GM13976 (cell line): ENCODE measurements at regions not wholly inside any gene's neighbourhood (a gene's known extent, or its start where the extent isn't known, plus 50 kb on each side); places are given as distances from the start of the nearest gene placed in this dataset.

Source experiments
- DNase-seq: peaks from one replicate; pipeline ENCODE4 v3.0.0; 2012; ENCODE audit warnings: low spot score
- in situ Hi-C: fragments of 300-500 bp; cut with MboI; formaldehyde crosslinking; loops from one replicate; pipeline ENCODE4 v1.12.0; 2022; ENCODE audit warnings: low sequenced_read_pairs, mixed read lengths, inconsistent platforms; ENCODE audit not compliant: unreplicated experiment
- TF ChIP-seq, protein P1 (sequence below): IDR thresholded peaks from 2 replicates; pipeline ENCODE4 v1.5.1; 2012; ENCODE audit warnings: borderline replicate concordance, mild to moderate bottlenecking; ENCODE audit not compliant: insufficient read depth; ENCODE audit errors: extremely low read depth, missing control alignments, control extremely low read depth

DNA sequence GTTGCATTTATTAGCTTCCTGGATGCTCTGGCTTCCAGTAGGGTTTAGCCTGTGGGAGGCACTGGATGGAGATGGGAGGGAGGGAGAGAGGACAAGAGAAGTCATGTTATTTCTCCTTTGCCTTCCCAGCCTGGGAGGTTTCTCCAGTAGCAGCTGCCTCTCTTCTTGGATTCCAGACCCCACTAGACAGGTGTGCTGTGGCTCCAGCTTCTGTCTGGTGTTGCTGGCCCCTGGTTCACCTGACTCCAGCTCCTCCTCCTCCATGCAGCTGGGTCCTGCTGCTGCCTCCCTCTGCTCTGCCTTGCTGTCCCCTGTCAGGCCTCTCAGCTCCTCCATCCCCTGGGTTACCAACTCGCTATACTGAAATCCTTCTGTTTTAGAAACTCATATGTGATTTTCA, 188.9 kb upstream of the TNP1 start:
- in situ Hi-C loops, result no loop called here
- no peak for DNase-seq
- TF ChIP-seq, protein P1, sequence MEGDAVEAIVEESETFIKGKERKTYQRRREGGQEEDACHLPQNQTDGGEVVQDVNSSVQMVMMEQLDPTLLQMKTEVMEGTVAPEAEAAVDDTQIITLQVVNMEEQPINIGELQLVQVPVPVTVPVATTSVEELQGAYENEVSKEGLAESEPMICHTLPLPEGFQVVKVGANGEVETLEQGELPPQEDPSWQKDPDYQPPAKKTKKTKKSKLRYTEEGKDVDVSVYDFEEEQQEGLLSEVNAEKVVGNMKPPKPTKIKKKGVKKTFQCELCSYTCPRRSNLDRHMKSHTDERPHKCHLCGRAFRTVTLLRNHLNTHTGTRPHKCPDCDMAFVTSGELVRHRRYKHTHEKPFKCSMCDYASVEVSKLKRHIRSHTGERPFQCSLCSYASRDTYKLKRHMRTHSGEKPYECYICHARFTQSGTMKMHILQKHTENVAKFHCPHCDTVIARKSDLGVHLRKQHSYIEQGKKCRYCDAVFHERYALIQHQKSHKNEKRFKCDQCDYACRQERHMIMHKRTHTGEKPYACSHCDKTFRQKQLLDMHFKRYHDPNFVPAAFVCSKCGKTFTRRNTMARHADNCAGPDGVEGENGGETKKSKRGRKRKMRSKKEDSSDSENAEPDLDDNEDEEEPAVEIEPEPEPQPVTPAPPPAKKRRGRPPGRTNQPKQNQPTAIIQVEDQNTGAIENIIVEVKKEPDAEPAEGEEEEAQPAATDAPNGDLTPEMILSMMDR, result no peak

DNA sequence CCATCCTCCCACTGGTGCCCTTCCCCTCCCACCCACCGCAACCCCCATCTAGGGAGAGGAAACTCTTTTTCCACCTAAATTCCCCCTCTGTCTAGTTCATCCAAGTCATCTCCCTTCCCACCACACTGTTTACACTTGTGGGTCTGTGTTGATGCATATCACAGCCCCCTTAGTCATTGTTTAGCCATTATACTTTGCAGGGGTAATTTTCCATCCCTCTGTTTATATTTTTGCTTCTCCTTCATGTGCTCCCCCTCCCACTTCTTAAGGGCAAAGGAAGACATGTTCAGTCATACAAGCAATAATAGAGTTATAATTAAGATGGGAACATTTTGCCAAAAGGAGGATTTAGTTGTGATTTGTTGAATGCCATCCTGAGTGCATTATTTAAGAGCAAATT, 187.8 kb upstream of the TNP1 start:
- no peak for DNase-seq
- in situ Hi-C loops, result no loop called here
- TF ChIP-seq, protein P1, result no peak

DNA sequence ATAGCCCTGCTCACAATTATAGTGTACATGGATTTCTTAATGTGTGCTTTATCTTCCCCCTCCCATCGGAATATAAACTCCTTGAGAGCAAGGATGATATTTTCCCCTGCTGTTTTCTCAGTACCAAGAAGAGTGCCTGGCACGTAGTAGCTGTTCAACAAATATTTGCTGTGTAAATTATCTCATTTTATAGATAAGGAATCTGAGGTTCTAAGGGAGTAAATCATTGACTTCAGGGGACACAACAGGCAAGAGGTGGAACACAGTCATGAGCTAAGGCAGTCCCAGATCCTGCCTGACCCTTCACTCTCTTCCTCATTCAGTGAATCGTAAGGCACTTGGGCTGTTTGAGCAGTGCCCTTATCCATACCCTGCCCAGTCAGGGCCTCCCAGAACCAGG, 187.3 kb upstream of the TNP1 start:
- in situ Hi-C loops, result no loop called here
- TF ChIP-seq, protein P1, result no peak
- no peak for DNase-seq

DNA sequence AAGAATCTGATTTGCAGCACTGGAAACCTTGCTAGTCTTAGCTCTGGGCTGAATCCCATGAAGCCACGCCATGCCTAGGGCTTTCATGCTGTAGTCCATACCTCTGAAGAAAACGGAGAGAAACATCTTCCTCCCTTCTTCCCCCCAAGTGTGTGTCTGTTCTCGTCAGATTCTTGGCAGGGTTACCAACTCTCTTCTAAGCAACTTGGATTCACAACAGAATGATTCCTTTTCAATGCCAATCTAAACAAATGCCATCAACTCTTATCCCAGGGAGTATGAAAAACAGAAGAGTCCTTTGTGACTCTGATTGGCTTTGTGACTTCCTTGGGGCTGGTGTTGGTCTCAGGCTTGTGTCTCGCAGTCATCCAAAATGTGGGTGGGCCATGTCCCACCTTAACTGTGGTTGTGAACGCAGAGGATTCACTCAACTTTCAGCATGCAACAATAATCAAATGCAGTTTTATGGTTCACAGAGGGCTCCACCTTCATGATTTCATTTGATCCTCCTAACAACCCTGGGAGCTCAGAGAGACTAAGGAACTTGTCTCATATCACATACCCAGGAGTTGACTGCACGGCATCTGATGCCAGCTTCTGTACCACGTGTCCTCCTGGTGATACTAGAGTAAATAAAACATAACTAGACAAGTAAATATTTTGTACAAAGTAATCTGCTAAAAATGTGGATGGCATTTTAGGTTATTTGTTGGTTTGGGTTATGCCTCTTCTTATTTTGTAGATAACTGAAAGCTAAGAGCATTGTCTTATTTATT, 186.0 kb upstream of the TNP1 start:
- TF ChIP-seq, protein P1, result no peak
- no peak for DNase-seq
- in situ Hi-C loops, result no loop called here

DNA sequence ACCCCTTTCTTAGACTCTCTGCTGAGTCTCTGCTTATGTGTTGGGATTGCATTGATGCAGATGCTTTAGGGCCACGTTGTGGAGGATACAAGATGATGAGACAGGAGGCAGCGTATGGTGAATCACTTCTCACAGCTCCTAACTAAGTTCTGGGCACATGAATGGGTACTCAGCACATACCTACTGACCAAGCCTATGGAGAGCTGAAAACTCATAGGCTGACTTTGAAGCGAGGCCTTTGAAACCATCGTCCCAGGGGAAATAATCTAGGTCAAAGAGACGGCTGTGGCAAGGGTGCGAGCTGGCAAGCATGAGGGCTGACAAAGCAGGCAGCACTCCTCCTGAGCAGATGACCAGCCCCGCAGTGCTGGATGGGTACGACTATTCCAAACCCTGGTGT, 180.2 kb upstream of the TNP1 start:
- TF ChIP-seq, protein P1, result no peak
- no peak for DNase-seq
- in situ Hi-C loops, result no loop called here

DNA sequence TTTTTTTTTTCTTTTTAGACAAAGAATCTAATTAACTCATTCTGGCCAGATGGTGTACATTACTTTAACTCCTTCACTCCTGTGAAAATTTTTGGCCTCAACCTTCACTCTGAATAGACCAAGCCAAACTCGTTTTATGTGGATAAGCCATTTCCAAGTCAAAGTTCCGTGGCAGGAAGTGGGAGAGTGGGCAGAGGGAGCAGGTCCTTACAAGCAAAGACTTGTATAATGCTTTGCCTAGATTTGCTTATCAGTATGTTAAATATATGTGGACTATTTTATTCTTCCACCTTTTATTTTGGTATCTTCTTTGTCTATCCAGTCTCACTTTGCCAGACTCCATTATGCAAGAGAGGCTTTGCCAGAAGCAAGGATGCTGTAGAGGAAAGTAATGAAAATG, 178.1 kb upstream of the TNP1 start:
- in situ Hi-C loops, result no loop called here
- TF ChIP-seq, protein P1, result no peak
- DNase-seq, result no peak
